HL-60/S4 (cell line): ENCODE measurements at regions not wholly inside any gene's neighbourhood (a gene's known extent, or its start where the extent isn't known, plus 50 kb on each side); places are given as distances from the start of the nearest gene placed in this dataset.

Source experiments
- in situ Hi-C: fragments of 300-500 bp; cut with MboI; formaldehyde crosslinking; loops from 2 replicates; pipeline ENCODE4 v1.14.3; 2022; ENCODE audit warnings: low sequenced_read_pairs

DNA sequence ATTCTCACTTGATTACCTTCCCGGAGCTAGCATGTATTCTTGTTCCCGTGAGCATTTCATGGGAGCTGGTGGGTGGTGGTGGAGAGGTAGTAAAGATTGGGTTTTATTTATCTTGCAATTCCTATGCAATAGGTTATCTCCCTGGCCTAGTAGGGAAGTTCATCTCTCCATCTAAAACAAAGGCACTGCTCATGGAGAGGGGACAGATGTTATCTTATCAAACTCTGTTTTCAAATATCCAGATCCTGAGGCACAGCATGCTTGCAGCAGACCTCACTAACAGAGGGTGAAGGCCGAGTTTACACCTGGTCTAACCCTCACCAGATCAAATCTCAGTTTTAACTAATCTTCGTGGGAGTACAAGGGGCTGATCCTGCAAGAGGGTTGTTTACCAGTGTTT, 98.9 kb downstream of the CYRIA start:
- in situ Hi-C loops = no loop called here

DNA sequence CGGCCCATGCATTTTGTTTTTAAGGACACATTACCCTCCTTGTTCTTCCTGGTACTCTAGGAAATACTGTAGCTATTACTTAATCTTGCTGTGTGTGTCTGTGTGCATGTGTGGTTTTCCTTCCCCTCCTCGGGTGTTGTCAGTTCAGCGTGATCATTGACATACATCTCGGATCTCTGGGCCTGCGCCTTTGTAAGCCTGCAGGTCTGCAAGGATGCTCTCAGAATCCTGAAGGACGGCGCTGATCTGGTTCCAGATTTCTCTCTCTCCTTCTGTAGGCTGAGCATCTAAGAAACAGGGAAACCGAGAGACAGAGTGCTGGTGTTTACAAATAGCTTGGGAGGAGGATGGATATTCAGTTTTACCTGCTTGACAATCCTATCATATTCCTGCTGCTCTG, 100.2 kb downstream of the CYRIA start:
- in situ Hi-C loops = no loop called here

DNA sequence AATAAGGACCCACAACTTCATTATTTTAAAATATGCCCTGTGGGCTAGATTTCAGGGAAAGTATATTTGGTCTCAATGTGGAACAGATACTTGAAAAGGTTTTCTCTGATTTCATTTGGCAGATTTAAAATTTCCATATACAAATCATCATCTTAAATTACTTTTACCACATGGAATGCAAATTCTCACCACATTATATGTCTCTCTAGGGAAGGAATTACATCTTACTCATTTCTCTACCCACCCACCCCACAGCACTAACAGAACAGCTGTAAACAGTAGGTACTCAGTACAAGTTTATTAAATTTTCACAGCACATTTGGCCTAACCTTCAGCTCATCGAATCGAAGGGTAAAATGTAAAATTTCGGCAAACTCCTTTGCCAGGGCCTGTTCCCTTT, 104.0 kb downstream of the CYRIA start:
- in situ Hi-C loops = no loop called here

DNA sequence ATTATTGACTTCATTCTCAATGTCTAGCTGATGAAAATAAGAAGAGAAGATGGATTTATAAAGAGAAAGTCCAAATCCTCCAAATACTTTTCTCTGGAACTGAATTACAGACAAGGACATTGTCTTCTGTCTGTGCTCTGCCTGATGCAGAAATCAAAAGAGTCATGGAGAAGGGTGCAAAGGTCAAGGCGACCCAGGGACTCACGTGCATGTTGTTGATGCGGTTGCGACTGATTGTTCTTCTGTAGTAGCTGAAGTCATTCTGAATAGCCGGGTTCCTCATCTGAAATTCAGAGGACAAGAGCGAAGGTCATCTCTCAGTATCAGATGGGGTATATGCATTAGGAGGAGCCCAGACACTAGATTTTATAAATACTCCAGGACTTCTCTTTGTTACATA, 104.4 kb downstream of the CYRIA start:
- in situ Hi-C loops = no loop called here

DNA sequence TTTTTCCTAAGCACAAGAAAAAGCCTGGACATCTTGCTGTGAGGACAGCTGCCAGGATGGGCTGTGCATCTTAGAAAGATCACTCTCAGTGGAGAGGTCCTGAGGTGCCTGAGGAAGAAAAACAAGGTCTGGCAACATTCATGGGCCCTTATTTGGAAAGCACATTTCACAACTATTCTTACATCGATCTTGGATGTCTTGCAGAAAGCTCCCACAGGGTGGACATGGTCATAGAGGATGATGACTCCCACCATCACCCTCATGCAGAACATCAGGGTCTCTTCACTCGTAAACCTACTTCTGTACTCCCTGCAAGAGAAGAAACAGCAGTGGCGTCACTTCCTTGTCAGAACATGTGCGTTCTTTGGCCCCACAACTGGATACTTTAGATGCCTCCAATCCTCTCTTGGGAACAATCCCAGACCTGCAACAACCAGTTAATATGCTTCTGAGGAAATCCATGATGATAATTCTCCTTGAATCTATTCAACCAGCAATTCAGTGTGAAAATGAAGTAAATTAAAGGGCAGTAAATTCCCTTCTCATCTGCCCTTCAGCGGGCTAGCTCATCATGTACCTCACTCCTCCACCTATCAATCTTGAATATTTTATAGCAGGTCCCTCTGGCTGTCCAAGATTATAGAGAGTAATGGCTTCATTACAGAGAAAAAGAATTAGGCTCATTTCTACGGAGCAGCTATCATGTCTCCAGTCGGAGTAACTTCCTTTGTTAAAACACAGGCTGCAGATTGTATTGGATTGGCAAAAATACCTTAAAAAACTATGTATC, 106.2 kb downstream of the CYRIA start:
- in situ Hi-C loops = no loop called here

DNA sequence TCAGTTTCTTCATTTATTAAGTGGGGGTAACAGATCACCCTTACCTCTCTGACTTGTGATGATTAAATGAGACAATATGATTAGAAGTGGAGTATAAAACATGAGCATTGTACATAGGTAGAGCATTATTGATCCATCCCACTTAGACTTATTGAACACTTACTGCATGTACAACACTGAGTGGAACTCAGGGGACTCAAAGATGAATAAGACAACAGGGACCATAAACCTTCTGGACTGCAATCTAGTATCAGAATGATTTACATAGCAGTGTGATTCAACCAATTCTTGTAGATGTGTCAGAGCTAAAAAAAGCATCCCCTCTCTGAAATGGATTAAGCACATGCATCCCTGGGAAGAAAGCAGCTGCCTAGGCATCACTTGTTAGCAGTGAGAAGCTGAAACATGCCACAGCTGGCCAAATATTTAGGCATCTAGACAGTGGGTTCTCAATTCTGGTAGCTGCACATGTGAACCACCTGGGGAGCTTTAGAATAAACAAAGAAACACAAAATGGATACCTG, 111.5 kb downstream of the CYRIA start:
- in situ Hi-C loops = no loop called here

DNA sequence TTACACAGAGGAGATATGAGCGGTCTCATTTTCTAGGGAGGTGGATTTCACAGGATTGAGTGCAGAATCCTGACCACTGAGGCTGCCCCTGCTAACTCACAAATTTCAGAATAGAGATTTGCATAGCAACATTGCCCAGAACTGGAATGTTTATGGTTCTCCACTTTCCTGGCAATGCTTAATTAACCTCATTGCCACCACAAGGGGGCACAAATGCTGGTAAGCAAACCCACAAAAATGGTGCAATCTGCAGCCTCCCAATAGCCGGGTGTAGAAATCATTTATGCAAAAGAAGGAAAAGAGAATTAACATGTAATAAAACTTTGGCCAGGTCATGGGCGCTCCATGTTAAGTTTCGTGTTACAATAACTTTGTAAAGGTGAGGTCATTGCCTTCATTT, 112.4 kb downstream of the CYRIA start:
- in situ Hi-C loops = no loop called here

DNA sequence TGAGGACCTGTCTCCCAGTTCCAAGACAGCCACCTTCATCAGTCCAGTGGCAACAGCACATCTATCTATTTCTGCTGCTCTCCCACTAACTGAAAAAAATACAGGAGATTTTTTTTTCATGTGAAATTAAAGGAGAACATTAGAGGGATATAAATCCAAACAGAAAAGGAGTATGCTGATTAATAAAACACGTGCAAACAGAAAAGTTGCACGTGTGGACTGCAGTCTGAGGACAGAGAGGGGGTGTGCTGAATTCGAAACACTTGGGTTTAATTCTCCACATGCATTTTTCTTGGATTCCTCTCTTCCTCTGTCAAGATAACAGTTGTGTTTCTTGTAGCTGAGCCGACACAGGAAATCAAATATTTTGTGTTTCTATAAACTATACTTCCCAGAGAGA, 113.4 kb downstream of the CYRIA start:
- in situ Hi-C loops = no loop called here

DNA sequence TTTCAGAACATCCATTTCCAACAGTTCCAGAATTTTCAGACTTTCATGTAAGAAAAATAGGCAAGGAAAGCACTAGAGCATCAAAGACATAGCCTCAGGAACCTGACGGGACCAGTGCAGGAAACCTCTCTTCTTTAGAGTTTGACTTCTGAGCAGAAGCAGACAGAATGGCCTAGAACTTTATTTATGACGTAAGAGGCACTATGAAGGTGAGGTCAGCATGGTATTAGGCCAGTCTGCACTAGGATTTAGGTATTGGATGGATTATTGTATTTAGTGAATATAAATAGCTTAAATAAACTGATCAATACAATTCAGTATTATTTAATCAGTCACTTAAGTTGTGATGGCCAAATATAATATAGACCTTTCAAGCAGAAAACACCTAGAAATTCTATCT, 117.6 kb downstream of the CYRIA start:
- in situ Hi-C loops = no loop called here

DNA sequence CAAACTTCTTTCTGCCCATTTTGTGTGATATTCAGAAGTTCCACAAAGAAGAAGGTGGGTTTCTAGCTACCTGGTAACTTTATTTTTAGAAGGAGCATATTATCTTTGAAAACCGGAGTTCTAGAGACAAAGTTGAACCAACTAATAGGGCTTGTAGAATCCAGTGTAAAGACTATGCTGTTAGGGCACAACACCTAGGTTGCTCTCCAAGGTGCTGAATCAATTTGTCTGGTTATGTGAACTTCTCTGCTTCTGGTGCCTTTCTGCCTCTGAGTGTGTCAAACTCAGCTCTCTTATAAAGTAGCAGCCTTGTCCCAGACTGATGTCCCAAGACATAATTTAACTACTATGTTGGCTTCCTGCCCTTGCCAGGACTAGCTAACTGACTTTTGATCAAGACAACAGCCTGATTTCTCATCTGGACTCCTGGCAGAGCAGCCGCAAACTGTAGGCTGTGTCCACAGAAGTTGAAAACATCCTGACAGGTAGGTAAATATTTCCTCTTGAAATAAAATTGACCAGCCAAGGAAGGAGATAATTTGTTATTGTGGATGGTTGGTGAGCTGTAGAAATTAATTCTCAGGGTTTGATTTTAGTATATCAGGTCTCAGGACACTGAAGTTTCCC, 119.4 kb downstream of the CYRIA start:
- in situ Hi-C loops = no loop called here

DNA sequence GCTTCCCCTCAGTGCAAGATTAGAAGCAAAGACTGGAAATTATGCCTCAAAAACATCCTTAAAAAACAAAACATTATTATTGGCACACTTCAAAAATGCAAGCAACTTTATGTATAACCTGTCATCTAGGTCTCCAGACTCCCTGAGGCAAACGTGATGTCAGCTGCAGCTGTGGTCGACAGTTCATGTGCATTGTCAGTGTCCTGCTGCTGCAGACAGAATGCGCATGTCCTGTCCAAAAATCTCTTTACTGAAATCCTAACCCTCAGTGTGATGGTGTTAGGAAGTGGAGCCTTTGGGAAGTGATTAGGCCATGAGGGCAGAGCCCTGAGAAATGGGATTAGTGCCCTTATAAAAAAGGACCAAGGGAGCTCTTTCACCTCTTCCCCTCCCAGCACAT, 126.9 kb downstream of the CYRIA start:
- in situ Hi-C loops = no loop called here

DNA sequence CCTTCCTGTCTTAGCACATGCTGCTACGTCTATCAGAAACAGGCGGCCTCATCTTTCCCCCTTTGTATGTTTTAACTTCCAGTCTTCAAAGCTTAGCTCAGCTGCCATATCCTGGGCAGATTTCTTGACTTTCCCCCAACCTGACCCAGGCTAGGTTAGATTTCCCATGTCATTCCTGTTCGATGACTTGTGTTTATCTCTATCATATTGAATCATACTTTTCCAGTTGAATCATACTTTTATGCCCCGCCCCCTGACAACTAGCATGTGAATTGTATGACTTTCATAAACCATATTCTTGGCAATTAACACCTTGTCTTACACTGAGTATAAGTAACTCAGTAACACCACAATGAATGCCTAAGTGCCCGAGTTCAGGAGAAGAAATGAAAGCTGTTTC, 128.3 kb downstream of the CYRIA start:
- in situ Hi-C loops = no loop called here

DNA sequence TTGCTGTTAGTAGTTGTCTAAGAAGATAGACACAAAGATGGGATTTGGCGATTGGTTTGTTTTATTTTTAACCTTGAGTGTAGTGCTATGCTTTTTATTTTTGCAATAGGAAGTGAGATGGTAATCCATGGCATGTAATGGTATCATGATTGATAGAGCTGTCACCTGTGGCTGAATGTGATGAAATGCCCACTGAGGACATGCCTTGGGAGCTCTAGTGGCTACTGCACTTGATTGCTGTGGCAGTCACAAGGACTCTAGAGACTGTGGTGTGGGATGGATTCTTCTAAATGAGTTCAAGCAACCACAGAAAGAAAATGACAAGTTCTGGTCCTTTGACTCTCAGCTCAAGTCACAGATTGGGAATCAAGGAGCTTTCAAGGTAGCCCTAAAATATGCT, 139.4 kb downstream of the CYRIA start:
- in situ Hi-C loops = loop anchor here (10.0 kb wide), 1 partner anchor 229 kb away; no protein-coding TSS in a partner anchor

DNA sequence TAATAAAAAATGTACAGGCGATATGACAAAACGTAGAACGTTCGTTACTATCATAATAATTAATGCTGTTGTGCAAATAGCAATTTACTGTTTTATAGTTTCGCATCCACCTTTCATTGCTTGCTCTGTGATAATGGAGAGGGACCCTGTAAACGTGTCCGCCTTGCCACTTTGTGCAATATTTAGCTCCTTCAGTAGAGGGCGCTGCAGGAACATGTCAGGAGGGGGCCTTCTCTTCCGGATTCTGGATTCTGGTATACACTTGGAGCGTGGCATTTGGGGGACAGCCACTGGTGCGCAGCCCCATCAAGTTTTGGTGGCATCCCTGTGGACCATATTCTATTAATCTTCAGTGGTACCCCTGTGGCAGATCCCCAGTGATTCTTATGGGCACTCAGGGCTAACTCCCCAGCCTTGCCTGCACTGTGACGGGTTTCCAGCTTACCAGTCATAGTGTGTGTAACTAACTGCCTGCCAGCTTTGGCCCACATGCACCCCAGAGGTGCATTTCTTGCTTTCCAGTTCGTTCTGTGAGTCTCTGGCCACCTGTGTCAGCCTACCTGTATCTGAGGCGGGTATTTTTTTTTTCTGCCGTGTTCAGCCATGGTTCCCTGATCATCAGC, 140.3 kb downstream of the CYRIA start:
- in situ Hi-C loops = loop anchor here (10.0 kb wide), 1 partner anchor 229 kb away; no protein-coding TSS in a partner anchor

DNA sequence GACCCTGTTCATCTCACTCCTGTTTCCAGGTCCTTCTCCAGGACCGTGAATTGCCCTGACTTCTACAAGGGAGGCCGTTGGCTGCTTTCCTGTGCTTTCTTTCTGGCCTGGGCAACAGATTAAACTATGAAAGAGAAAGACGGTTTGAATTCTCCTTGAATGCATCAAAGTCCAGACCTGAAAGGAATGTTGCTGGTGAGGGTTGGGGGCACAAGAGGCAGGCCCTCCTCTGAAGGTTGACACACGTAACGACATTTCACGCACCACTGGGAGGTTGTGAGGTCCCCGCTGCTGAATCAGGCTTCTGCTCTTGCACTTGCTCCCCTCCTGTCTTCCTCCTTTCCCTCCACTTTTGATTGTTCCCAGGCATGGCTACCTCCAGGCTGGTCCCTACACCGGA, 141.9 kb downstream of the CYRIA start:
- in situ Hi-C loops = loop anchor here (10.0 kb wide), 1 partner anchor 231 kb away; no protein-coding TSS in a partner anchor

DNA sequence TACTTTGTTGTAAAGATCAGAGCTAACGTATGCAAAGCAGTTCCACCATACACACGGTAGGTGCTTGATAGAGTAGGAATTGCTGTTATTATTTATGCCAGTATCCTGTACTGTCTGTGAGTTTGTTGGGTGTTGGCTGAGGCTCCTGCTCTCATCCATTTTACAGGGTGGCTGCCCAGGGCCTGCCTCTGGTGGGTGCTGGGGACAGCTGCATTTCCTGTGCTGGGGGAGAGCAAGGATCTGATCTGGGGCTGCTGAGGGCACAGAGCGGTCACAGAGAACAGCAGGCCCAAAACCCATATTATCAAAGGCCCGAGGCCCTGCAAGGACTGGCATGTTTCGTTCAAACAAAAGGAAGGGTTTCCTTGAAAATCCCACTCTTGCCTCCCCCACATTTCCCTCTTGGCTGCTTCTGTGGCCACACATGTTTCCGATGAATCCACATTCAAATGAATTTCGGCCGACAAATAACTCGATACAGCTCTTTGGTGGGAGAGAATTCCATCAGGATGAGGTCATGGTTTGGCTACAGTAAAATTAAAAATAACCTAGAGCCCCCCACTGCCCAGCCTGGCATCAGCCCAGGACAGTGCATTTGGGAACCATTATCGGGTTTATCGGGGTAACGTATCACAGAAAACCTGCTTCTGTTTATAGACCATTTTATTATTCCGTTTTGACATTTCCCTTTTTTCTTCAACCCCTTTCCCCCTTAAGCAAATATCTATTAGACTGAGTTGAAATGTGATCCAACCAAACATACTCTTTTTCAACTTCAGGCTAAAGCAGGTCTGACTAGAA, 143.4 kb downstream of the CYRIA start:
- in situ Hi-C loops = loop anchor here (10.0 kb wide), 1 partner anchor 233 kb away; no protein-coding TSS in a partner anchor

DNA sequence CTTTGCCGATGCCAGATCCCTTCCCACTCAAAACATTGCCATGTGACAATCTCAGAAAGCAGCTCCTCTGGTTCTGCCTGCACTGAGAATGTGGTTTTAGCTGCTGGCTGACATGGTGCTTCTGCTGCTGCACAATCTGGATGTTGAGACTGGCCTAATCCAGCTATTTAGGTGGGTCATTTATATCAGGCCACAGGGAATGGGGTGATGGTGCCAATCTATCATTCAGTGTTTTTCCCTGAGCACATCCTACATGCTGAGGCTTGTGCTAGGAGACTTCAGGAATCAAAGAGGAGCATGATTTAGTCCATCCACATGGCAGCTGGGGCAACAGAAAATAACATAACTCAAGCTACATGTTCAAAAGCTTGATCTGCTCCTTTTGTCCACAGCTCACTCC, 144.7 kb downstream of the CYRIA start:
- in situ Hi-C loops = loop anchor here (10.0 kb wide), 1 partner anchor 234 kb away; no protein-coding TSS in a partner anchor

DNA sequence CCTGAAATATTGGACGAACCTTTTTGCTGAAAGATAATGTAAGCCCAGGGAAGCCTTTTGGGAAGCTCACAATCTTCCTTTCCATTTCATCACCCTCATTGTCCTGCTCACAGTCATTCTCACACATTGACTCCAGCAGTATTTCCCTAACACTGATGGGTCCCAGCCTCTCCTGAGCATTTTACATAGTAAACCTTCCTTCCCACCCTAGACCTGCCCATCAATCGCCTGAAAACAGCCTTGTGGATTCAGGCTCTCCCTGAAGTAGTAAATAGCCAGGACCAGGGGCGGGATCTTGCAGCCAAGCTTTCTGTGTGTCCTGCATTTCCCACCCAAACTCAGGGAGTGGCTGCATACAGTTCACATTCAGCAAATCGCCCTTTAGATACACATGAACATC, 149.9 kb downstream of the CYRIA start:
- in situ Hi-C loops = no loop called here

DNA sequence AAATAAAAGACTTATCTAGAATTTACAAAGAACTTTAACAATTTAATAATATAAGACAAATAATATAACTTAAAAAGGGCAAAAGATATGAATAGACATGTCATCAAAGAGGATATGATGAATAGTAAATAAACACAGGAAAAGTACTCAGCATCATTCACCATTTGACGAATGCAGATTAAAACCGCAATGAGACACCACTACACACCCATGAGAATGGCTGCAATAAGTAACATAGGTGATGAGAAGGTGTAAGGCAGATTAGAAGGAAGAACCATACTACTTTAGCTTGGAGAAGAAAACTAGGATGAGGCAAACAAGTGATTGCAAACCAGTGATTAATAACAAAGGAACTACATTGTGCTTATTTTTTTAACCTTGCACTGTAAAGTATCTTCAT, 152.0 kb downstream of the CYRIA start:
- in situ Hi-C loops = no loop called here

DNA sequence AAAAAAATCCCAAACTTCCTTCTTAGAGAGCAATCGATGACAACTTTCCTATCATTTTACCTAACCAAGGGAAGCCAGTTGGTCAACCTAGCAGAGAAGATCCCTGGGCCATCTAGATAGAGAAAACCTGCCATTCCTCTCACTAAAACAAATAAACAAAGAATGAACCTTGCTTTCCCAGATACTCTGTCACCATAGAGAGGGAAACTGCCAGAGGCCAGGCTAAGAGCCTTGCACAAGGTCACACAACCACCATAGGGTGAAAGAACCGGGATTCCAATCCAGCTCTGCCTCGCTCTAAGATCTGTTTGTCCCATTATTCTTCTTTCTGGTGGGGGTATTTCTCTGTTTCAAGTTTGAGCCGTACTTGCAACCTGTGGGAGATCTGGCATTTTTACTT, 154.6 kb downstream of the CYRIA start:
- in situ Hi-C loops = no loop called here

DNA sequence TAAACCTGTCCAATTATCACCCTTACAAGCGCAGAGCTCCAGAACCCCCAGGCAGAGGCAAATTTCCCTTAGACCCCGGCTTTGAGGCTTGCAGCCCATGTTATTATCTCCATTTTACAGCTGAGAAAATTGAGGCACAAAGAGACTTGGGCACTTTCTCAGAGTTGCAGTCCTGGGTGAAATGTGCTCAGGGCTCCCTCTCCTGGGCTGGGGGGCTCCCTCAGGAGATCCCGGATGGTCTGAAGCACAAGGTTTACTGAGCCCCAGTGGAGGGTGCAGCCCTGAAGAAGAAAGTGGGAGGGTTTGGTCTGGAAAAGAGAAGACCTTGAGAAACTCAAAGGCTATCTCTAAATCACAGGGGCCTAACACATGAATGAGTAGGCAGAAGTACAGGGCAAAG, 156.6 kb downstream of the CYRIA start:
- in situ Hi-C loops = no loop called here
